ENCODE measurements at regions not wholly inside any gene's neighbourhood (a gene's known extent, or its start where the extent isn't known, plus 50 kb on each side); places are given as distances from the start of the nearest gene placed in this dataset.

DNA sequence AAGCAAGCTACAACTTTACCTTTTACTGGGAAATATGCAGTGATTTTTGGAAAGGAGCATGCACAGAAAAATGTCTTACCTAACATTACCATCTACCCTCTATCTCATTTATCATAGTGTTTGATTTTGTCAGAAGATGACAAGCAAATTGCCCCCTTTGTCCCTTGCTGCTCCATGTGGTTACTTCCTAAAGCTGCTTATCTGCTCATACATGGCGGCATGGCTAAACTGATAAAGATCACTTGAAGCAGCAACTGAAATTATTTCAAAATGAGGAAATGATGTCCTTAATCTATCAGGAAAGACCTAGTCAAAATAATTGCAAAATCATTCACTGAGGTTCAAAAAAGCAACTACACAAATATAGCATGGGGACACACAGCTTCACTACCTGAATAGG is 1198.5 kb upstream of the SORCS1 start:
- Histone ChIP-seq H3K9me3 (ENCODE audit: insufficient read depth, low read depth, low read length) (no peaks in the 10 kb centered on the region), H3K9me2 (replicated peaks; ENCODE audit: low read depth, low read length) (no peaks in the 10 kb centered on the region), H2AFZ (ENCODE audit: low read length) (no peak overlapping the region), H3K4me1 (ENCODE audit: insufficient read depth, low read length, poor library complexity, severe bottlenecking) (no peaks in the 10 kb centered on the region), H4K20me1 (ENCODE audit: insufficient read depth, low read length, poor library complexity, severe bottlenecking) (no peaks in the 10 kb centered on the region), H3K27me3 (ENCODE audit: insufficient read depth, low read length, poor library complexity, severe bottlenecking) (no peaks in the 10 kb centered on the region), H3K9ac (ENCODE audit: low read depth, low read length, poor library complexity, severe bottlenecking) (no peak overlapping the region), H3K4me3 (ENCODE audit: low read length, poor library complexity, severe bottlenecking) (no peak overlapping the region), H3K36me3 (ENCODE audit: insufficient read depth, low read length) (no peaks in the 10 kb centered on the region), H3K79me2 (ENCODE audit: insufficient read depth, low read length) (no peaks in the 10 kb centered on the region), H3K4me2 (ENCODE audit: low read depth, low read length, poor library complexity, severe bottlenecking) (no peak overlapping the region), H3F3A (ENCODE audit: low read depth) (no peaks in the 10 kb centered on the region)
- TF ChIP-seq, protein P1, sequence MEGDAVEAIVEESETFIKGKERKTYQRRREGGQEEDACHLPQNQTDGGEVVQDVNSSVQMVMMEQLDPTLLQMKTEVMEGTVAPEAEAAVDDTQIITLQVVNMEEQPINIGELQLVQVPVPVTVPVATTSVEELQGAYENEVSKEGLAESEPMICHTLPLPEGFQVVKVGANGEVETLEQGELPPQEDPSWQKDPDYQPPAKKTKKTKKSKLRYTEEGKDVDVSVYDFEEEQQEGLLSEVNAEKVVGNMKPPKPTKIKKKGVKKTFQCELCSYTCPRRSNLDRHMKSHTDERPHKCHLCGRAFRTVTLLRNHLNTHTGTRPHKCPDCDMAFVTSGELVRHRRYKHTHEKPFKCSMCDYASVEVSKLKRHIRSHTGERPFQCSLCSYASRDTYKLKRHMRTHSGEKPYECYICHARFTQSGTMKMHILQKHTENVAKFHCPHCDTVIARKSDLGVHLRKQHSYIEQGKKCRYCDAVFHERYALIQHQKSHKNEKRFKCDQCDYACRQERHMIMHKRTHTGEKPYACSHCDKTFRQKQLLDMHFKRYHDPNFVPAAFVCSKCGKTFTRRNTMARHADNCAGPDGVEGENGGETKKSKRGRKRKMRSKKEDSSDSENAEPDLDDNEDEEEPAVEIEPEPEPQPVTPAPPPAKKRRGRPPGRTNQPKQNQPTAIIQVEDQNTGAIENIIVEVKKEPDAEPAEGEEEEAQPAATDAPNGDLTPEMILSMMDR (conservative IDR thresholded peaks at IDR 0.05; ENCODE audit: low read length), result no peak
- TF ChIP-seq EZH2phosphoT487 (IDR thresholded peaks at IDR 0.05; ENCODE audit: borderline replicate concordance), result no peak

DNA sequence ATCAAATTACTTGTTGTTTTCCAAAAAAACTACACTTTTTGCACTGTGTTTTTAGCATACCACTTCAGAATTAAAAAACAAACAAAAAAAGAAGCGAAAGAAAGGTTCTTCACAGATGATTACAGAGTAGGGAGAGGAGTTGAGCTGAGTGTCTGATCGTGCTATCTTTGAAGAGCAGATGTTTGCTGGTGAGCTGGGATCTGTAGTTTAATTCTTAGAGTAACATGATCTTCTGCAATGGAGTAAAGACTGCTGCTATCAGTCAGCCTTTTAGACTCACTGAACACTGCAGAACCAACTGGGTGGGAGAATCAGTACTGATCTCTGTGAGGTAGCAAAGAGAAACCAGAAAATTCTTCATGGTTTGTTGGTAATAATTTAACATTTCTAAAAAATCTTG is 1197.8 kb upstream of the SORCS1 start:
- Histone ChIP-seq H3K79me2 (ENCODE audit: insufficient read depth, low read length) (no peaks in the 10 kb centered on the region), H3K36me3 (ENCODE audit: insufficient read depth, low read length) (no peaks in the 10 kb centered on the region), H3K4me3 (ENCODE audit: low read length, poor library complexity, severe bottlenecking) (no peak overlapping the region), H4K20me1 (ENCODE audit: insufficient read depth, low read length, poor library complexity, severe bottlenecking) (no peaks in the 10 kb centered on the region), H3K9me3 (ENCODE audit: insufficient read depth, low read depth, low read length) (no peaks in the 10 kb centered on the region), H3F3A (ENCODE audit: low read depth) (no peaks in the 10 kb centered on the region), H3K9me2 (replicated peaks; ENCODE audit: low read depth, low read length) (no peaks in the 10 kb centered on the region), H3K9ac (ENCODE audit: low read depth, low read length, poor library complexity, severe bottlenecking) (no peak overlapping the region), H3K4me2 (ENCODE audit: low read depth, low read length, poor library complexity, severe bottlenecking) (no peak overlapping the region), H3K27me3 (ENCODE audit: insufficient read depth, low read length, poor library complexity, severe bottlenecking) (no peaks in the 10 kb centered on the region), H2AFZ (ENCODE audit: low read length) (no peak overlapping the region), H3K4me1 (ENCODE audit: insufficient read depth, low read length, poor library complexity, severe bottlenecking) (no peaks in the 10 kb centered on the region)
- no peak for TF ChIP-seq EZH2phosphoT487 (IDR thresholded peaks at IDR 0.05; ENCODE audit: borderline replicate concordance)
- TF ChIP-seq, protein P1 (conservative IDR thresholded peaks at IDR 0.05; ENCODE audit: low read length), result no peak

DNA sequence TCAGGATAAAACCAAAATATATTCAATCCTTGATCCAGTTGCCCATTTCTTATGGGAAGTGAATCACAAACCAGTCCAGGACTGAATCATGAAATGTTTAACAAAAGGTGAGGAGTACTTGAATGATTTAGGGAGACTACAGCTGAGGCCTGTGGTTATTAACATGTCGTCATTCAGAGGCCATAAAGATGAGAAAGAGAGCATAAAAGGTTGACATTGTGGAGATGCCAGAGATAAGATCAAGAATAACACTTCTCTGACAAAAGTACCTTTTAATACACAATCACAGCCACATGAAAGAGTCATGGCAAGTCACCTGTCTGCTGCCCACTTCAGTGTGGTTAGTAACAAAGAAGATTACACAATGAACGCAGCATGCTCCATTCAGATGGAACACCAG is 1195.7 kb upstream of the SORCS1 start:
- Histone ChIP-seq H3K9me3 (ENCODE audit: insufficient read depth, low read depth, low read length) (0 out of 2 replicates have a peak, but pooled peaks cover 2% of the 10 kb centered on the region), H3K36me3 (ENCODE audit: insufficient read depth, low read length) (no peaks in the 10 kb centered on the region), H3K27me3 (ENCODE audit: insufficient read depth, low read length, poor library complexity, severe bottlenecking) (no peaks in the 10 kb centered on the region), H4K20me1 (ENCODE audit: insufficient read depth, low read length, poor library complexity, severe bottlenecking) (no peaks in the 10 kb centered on the region), H3K9ac (ENCODE audit: low read depth, low read length, poor library complexity, severe bottlenecking) (no peak overlapping the region), H3K4me2 (ENCODE audit: low read depth, low read length, poor library complexity, severe bottlenecking) (no peak overlapping the region), H3K9me2 (replicated peaks; ENCODE audit: low read depth, low read length) (no peaks in the 10 kb centered on the region), H3K4me3 (ENCODE audit: low read length, poor library complexity, severe bottlenecking) (no peak overlapping the region), H3F3A (ENCODE audit: low read depth) (no peaks in the 10 kb centered on the region), H2AFZ (ENCODE audit: low read length) (no peak overlapping the region), H3K79me2 (ENCODE audit: insufficient read depth, low read length) (no peaks in the 10 kb centered on the region), H3K4me1 (ENCODE audit: insufficient read depth, low read length, poor library complexity, severe bottlenecking) (no peaks in the 10 kb centered on the region)
- no peak for TF ChIP-seq EZH2phosphoT487 (IDR thresholded peaks at IDR 0.05; ENCODE audit: borderline replicate concordance)
- TF ChIP-seq, protein P1 (conservative IDR thresholded peaks at IDR 0.05; ENCODE audit: low read length), result no peak

Data from Loucy (cell line).